ENCODE measurements at regions not wholly inside any gene's neighbourhood (a gene's known extent, or its start where the extent isn't known, plus 50 kb on each side); places are given as distances from the start of the nearest gene placed in this dataset.

- no peak for DNase-seq (ENCODE audit: low spot score)
- no peak for TF ChIP-seq CTCF (IDR thresholded peaks at IDR 0.05)
- no peak overlapping the region for H3K27ac ChIP-seq
- H3K4me3 ChIP-seq = no peak overlapping the region
Measured at GRCh38 chr2:129085386-129085785, 766.7 kb upstream of the HS6ST1 start.

GRCh38 chr2:129087133-129087813 lies 768.6 kb upstream of the HS6ST1 start:
- no peak for TF ChIP-seq CTCF (IDR thresholded peaks at IDR 0.05)
- H3K27ac ChIP-seq = no peak overlapping the region
- no peak for DNase-seq (ENCODE audit: low spot score)
- no peak overlapping the region for H3K4me3 ChIP-seq

GRCh38 chr2:129091620-129092019 lies 773.0 kb upstream of the HS6ST1 start:
- Histone ChIP-seq H3K4me3 (no peak overlapping the region), H3K27ac (no peak overlapping the region)
- no peak for DNase-seq (ENCODE audit: low spot score)
- no peak for TF ChIP-seq CTCF (IDR thresholded peaks at IDR 0.05)

GRCh38 chr2:129092956-129093355 lies 774.3 kb upstream of the HS6ST1 start:
- Histone ChIP-seq H3K4me3 (no peak overlapping the region), H3K27ac (no peak overlapping the region)
- DNase-seq (ENCODE audit: low spot score) = no peak
- TF ChIP-seq CTCF (IDR thresholded peaks at IDR 0.05) = no peak

- no peak for DNase-seq (ENCODE audit: low spot score)
- Histone ChIP-seq H3K4me3 (no peak overlapping the region), H3K27ac (no peak overlapping the region)
- TF ChIP-seq CTCF (IDR thresholded peaks at IDR 0.05) = no peak
Measured at GRCh38 chr2:129101186-129101585, 782.5 kb upstream of the HS6ST1 start.

- TF ChIP-seq CTCF (IDR thresholded peaks at IDR 0.05) = no peak
- DNase-seq (ENCODE audit: low spot score) = no peak
- Histone ChIP-seq H3K27ac (no peak overlapping the region), H3K4me3 (no peak overlapping the region)
Measured at GRCh38 chr2:129103936-129104878, 785.5 kb upstream of the HS6ST1 start.

Data from coronary artery (tissue), 2 donors.